Natural killer cell (primary cell): ENCODE measurements at regions not wholly inside any gene's neighbourhood (a gene's known extent, or its start where the extent isn't known, plus 50 kb on each side); places are given as distances from the start of the nearest gene placed in this dataset.

Experiments
- ATAC-seq, 3 donors: fragments of 150-1000 bp in 2 of 3; fragments of 200-7000 bp in 1 of 3; cut with Tn5 transposase; 1 replicate in 1 of 3; 2 replicates in 2 of 3; pipeline ENCODE4 v1.10.0; 2021; ENCODE audit warnings: mild to moderate bottlenecking in 2 of 3, moderate library complexity in 2 of 3
- DNase-seq, 2 donors: peaks; one replicate each; pipeline versions ENCODE4 v3.0.0 to v3.0.0-alpha.2; 2013 to 2021; ENCODE audit warnings: mixed read lengths in 1 of 2
- H3K27ac ChIP-seq: one replicate; pipeline ENCODE4 v1.5.1; 2013; ENCODE audit warnings: mild to moderate bottlenecking, low read length
- H3K27me3 ChIP-seq: one replicate; pipeline ENCODE4 v1.6.1; 2013; ENCODE audit warnings: low read length; ENCODE audit not compliant: control insufficient read depth, insufficient read depth
- H3K36me3 ChIP-seq: one replicate; pipeline ENCODE4 v1.6.1; 2013; ENCODE audit warnings: low read length; ENCODE audit not compliant: control insufficient read depth, insufficient read depth
- H3K4me1 ChIP-seq: one replicate; pipeline ENCODE4 v1.6.1; 2013; ENCODE audit warnings: low read length; ENCODE audit not compliant: control insufficient read depth, insufficient read depth
- H3K4me3 ChIP-seq: one replicate; pipeline ENCODE4 v1.5.1; 2013; ENCODE audit warnings: low read length
- H3K9me3 ChIP-seq: one replicate; pipeline ENCODE4 v1.6.1; 2013; ENCODE audit warnings: low read length; ENCODE audit not compliant: control insufficient read depth, insufficient read depth
- H3K27ac Mint-ChIP-seq, 2 donors: one replicate each; pipeline ENCODE4 v1.8.0; 2022; ENCODE audit warnings: mild to moderate bottlenecking in 2 of 2, mixed read lengths in 2 of 2, moderate library complexity in 1 of 2
- H3K27me3 Mint-ChIP-seq, 2 donors: one replicate each; pipeline ENCODE4 v1.8.0; 2022; ENCODE audit warnings: low read depth in 2 of 2, mixed read lengths in 2 of 2
- H3K36me3 Mint-ChIP-seq: one replicate; pipeline ENCODE4 v1.8.0; 2022; ENCODE audit warnings: mixed read lengths
- H3K4me1 Mint-ChIP-seq, 2 donors: one replicate each; pipeline ENCODE4 v1.8.0; 2022; ENCODE audit warnings: mixed read lengths in 2 of 2
- H3K4me3 Mint-ChIP-seq: one replicate; pipeline ENCODE4 v1.8.0; 2022; ENCODE audit warnings: mild to moderate bottlenecking, moderate library complexity, mixed read lengths
- H3K9me3 Mint-ChIP-seq, 2 donors: one replicate each; pipeline ENCODE4 v1.8.0; 2022; ENCODE audit warnings: mixed read lengths in 2 of 2
- WGBS: methylation state at CpG from one replicate; pipeline ENCODE4 v1.1.7; 2013; ENCODE audit warnings: missing lambda C conversion rate; ENCODE audit not compliant: insufficient coverage; 5-methylcytosine and 5-hydroxymethylcytosine counted together
- intact Hi-C: fragments of 100-400 bp; cut with micrococcal nuclease; formaldehyde crosslinking; loops from one replicate; pipeline ENCODE4 v1.14.2; 2022
- TF ChIP-seq, protein P1 (sequence below): fragments of 200-600 bp; IDR thresholded peaks from one replicate; pipeline ENCODE4 v1.8.0; 2022; ENCODE audit warnings: antibody characterized with exemption

DNA sequence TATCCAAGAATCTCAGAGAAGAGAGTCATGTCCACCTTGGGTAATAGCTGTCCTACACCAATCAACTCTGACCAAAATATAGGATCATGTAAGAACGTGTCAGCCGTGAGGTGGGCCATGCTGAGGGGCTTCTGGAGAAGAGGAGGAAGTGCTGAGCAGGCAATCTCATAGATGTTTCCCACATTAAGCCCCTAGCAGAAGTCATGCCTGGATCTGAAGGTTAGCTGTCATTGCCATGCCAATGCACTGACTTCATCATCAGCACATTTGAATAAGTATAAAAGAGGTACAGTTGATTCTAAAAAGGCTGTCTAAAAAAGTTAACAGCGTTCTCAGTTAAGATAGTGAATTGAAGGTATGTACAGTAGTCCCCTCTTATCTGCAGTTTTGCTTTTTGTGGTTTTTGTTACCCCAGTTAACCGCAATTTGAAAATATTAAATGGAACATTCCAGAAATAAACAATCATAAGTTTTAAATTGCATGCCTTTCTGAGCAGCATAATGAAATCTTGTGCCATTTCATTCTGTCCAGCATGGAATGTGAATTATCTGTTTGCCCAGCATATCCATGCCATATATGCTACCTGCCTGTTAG is 67.2 kb upstream of the TMEM17 start:
- ATAC-seq: no peak
- H3K36me3 Mint-ChIP-seq: no peaks in the 10 kb centered on the region

DNA sequence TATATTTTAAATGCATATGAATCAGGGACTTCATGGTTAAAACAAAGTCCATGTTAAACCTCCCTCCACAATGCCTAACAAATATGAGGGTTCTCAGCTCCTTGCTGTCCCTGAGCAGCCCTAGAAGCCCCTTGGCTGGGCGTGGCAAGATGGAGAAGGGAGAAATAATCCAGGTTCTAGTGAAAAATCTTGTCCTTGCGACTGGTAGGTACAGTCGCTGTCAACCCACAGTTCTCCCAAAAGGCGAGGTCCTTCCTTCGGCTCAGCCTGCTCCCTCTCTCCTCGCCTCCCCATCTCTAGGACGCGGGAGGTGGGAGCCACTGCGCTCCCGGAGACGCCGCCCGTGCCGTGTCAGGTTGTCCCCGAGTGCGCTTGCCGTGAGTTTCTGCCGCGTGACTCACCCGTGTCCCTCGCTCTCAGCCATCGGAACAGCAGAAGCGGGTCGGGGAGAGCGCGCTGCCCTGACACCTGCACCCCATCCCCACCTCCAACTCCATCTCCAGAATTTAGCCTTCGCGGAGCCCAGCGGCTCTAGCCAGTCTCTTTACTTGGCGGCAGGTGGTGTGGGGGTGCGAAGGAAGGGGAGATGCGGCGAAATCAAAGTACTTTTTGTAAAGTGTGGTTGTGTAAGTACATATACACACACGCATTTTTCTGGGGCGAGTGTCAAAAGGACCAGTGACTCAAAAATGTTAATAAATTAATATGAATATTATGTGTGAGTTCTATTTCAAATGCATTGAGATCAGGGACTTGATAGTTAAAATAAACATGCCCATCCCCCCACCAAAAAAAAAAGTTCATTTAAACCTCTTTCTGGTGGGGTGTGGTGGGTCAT is 65.1 kb upstream of the TMEM17 start:
- Mint-ChIP-seq H3K9me3 (no peaks in the 10 kb centered on the region), H3K27ac (no peak overlapping the region), H3K4me1 (no peaks in the 10 kb centered on the region), H3K4me3 (no peak overlapping the region), H3K27me3 (peaks cover 32 to 60% of the 10 kb centered on the region in 2 donors), H3K36me3 (no peaks in the 10 kb centered on the region)
- H3K27ac ChIP-seq: no peak overlapping the region
- 7% methylated on average over 28 of the region's 35 CpGs for WGBS
- no peaks in the 10 kb centered on the region for H3K9me3 ChIP-seq
- intact Hi-C loops: no loop called here
- ATAC-seq (no peak), DNase-seq (no peak)
- no peak overlapping the region for H3K4me3 ChIP-seq
- TF ChIP-seq, protein P1, sequence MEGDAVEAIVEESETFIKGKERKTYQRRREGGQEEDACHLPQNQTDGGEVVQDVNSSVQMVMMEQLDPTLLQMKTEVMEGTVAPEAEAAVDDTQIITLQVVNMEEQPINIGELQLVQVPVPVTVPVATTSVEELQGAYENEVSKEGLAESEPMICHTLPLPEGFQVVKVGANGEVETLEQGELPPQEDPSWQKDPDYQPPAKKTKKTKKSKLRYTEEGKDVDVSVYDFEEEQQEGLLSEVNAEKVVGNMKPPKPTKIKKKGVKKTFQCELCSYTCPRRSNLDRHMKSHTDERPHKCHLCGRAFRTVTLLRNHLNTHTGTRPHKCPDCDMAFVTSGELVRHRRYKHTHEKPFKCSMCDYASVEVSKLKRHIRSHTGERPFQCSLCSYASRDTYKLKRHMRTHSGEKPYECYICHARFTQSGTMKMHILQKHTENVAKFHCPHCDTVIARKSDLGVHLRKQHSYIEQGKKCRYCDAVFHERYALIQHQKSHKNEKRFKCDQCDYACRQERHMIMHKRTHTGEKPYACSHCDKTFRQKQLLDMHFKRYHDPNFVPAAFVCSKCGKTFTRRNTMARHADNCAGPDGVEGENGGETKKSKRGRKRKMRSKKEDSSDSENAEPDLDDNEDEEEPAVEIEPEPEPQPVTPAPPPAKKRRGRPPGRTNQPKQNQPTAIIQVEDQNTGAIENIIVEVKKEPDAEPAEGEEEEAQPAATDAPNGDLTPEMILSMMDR: no peak
- H3K4me1 ChIP-seq: peaks cover 3% of the 10 kb centered on the region
- H3K36me3 ChIP-seq: no peaks in the 10 kb centered on the region
- H3K27me3 ChIP-seq: peaks cover 5% of the 10 kb centered on the region

More for the DNA sequence above, 67.2 kb upstream of the TMEM17 start:
- no peaks in the 10 kb centered on the region for H3K36me3 ChIP-seq
- 87% methylated on average over 4 of the region's 4 CpGs for WGBS
- Mint-ChIP-seq H3K4me1 (no peaks in the 10 kb centered on the region), H3K27me3 (peaks cover 35 to 48% of the 10 kb centered on the region in 2 donors), H3K27ac (no peak overlapping the region), H3K4me3 (no peak overlapping the region), H3K9me3 (no peaks in the 10 kb centered on the region)
- intact Hi-C loops: no loop called here
- no peak for DNase-seq
- TF ChIP-seq, protein P1: no peak
- no peak overlapping the region for H3K27ac ChIP-seq
- no peaks in the 10 kb centered on the region for H3K9me3 ChIP-seq
- H3K4me1 ChIP-seq: peaks cover 3% of the 10 kb centered on the region
- peaks cover 5% of the 10 kb centered on the region for H3K27me3 ChIP-seq
- no peak overlapping the region for H3K4me3 ChIP-seq

GRCh38 chr2:62569907-62570841 is 64.2 kb upstream of the TMEM17 start:
- peaks cover 3% of the 10 kb centered on the region for H3K4me1 ChIP-seq
- Mint-ChIP-seq H3K4me1 (no peaks in the 10 kb centered on the region), H3K27me3 (peaks cover 31 to 56% of the 10 kb centered on the region in 2 donors), H3K27ac (no peak overlapping the region), H3K36me3 (no peaks in the 10 kb centered on the region), H3K9me3 (no peaks in the 10 kb centered on the region), H3K4me3 (no peak overlapping the region)
- intact Hi-C loops: no loop called here
- H3K27ac ChIP-seq: no peak overlapping the region
- TF ChIP-seq, protein P1: no peak
- no peaks in the 10 kb centered on the region for H3K36me3 ChIP-seq
- H3K9me3 ChIP-seq: no peaks in the 10 kb centered on the region
- ATAC-seq: no peak
- peaks cover 5% of the 10 kb centered on the region for H3K27me3 ChIP-seq
- H3K4me3 ChIP-seq: no peak overlapping the region
- no peak for DNase-seq
- 74% methylated on average over 17 of the region's 23 CpGs for WGBS
